HG03354 (cell line): ENCODE measurements at regions not wholly inside any gene's neighbourhood (a gene's known extent, or its start where the extent isn't known, plus 50 kb on each side); places are given as distances from the start of the nearest gene placed in this dataset.

Experiments
- ATAC-seq: cut with Tn5 transposase; IDR thresholded peaks from one replicate; pipeline ENCODE4 v1.9.1; 2021; ENCODE audit warnings: mild to moderate bottlenecking; ENCODE audit not compliant: unreplicated experiment, poor library complexity, severe bottlenecking

- ATAC-seq = no peak
Observed at GRCh38 chr12:98096436-98096835, 419.0 kb upstream of the TMPO start.

GRCh38 chr12:98106031-98106683 is 409.2 kb upstream of the TMPO start:
- no peak for ATAC-seq

- no peak for ATAC-seq
Observed at GRCh38 chr12:98109266-98109665, 406.1 kb upstream of the TMPO start.

GRCh38 chr12:98110536-98110935 is 404.9 kb upstream of the TMPO start:
- no peak for ATAC-seq

- ATAC-seq = no peak
Observed at GRCh38 chr12:98113548-98113947, 401.8 kb upstream of the TMPO start.

GRCh38 chr12:98121963-98122362 is 393.4 kb upstream of the TMPO start:
- no peak for ATAC-seq

- no peak for ATAC-seq
Observed at GRCh38 chr12:98123021-98123461, 392.3 kb upstream of the TMPO start.

- ATAC-seq = no peak
Observed at GRCh38 chr12:98126637-98127335, 388.6 kb upstream of the TMPO start.

GRCh38 chr12:98127336-98127679 is 388.1 kb upstream of the TMPO start:
- ATAC-seq = no peak

GRCh38 chr12:98127854-98128253 is 387.5 kb upstream of the TMPO start:
- ATAC-seq = no peak

- ATAC-seq = no peak
Observed at GRCh38 chr12:98136544-98136943, 378.8 kb upstream of the TMPO start.

GRCh38 chr12:98137278-98137677 is 378.1 kb upstream of the TMPO start:
- ATAC-seq = no peak

GRCh38 chr12:98144953-98145352 is 370.4 kb upstream of the TMPO start:
- no peak for ATAC-seq

- ATAC-seq = no peak
Observed at GRCh38 chr12:98146043-98146442, 369.3 kb upstream of the TMPO start.

- ATAC-seq = no peak
Observed at GRCh38 chr12:98146487-98146886, 368.9 kb upstream of the TMPO start.

- peak; percentile 82 for ATAC-seq
Observed at GRCh38 chr12:98149270-98149669, 366.1 kb upstream of the TMPO start.

GRCh38 chr12:98149691-98150210 is 365.6 kb upstream of the TMPO start:
- peak; percentile 18 for ATAC-seq

GRCh38 chr12:98151105-98151590 is 364.2 kb upstream of the TMPO start:
- ATAC-seq = no peak

- ATAC-seq = no peak
Observed at GRCh38 chr12:98151984-98152383, 363.4 kb upstream of the TMPO start.

GRCh38 chr12:98154850-98155249 is 360.5 kb upstream of the TMPO start:
- ATAC-seq = no peak

GRCh38 chr12:98156697-98157096 is 358.7 kb upstream of the TMPO start:
- no peak for ATAC-seq
